ENCODE measurements at regions not wholly inside any gene's neighbourhood (a gene's known extent, or its start where the extent isn't known, plus 50 kb on each side); places are given as distances from the start of the nearest gene placed in this dataset.

- H3K79me2 ChIP-seq (ENCODE audit: control insufficient read depth, insufficient read depth, low read length) = no peaks in the 10 kb centered on the region
- CTCF ChIA-PET (ENCODE audit: low intra/inter-chr PET ratio) = no interaction called here
Measured at GRCh38 chr12:107864235-107864634, 89.7 kb downstream of the ASCL4 start.

More at GRCh38 chr12:107864235-107864634, 89.7 kb downstream of the ASCL4 start:
- in situ Hi-C loops (cut with MboI) = no loop called here
- Histone ChIP-seq H3K4me2 (ENCODE audit: insufficient read depth, low read length) (no peak overlapping the region), H2AFZ (ENCODE audit: low read depth, low read length) (no peak overlapping the region), H3K27ac (ENCODE audit: extremely low read depth, low read depth, low read length) (no peak overlapping the region), H3K9ac (ENCODE audit: insufficient read depth in 1 of 2, low read depth in 2 of 2, low read length in 2 of 2) (no peak overlapping the region), H4K20me1 (replicated peaks; ENCODE audit: control insufficient read depth, insufficient read depth, low read length) (no peaks in the 10 kb centered on the region), H3K27me3 (ENCODE audit: control insufficient read depth in 2 of 2, insufficient read depth in 2 of 2, low read length in 2 of 2) (peaks cover 6 to 10% of the 10 kb centered on the region in 2 experiments; a peak in 3 of 5 replicates), H3K9me1 (ENCODE audit: control insufficient read depth, insufficient read depth, low read length) (no peaks in the 10 kb centered on the region), H3K9me3 (replicated peaks; ENCODE audit: control insufficient read depth, insufficient read depth, low read depth, low read length) (no peaks in the 10 kb centered on the region), H3K4me3 (no peak overlapping the region), H3K36me3 (ENCODE audit: control insufficient read depth, insufficient read depth, low read length) (no peaks in the 10 kb centered on the region), H3K4me1 (replicated peaks in 1 of 2; ENCODE audit: control insufficient read depth in 2 of 2, insufficient read depth in 2 of 2, low read length in 2 of 2) (peaks cover 0 to 5% of the 10 kb centered on the region in 2 experiments; a peak in 2 of 5 replicates)
- ATAC-seq = peak; percentile 35; the same call in 1 of the 3 replicates
- FAIRE-seq = no peak
- POLR2A ChIA-PET = interaction anchor here (0.7 to 1.3 kb wide), 2 partner anchors 22 to 735 kb away, joined by 3 to 5 read pairs; no protein-coding TSS in a partner anchor
- 18% methylated on average over 32 of the region's 33 CpGs for WGBS (ENCODE audit: insufficient coverage, low coverage, missing lambda C conversion rate)
- TF ChIP-seq ERF (CRISPR knock-in tag; IDR thresholded peaks at IDR 0.05) = no peak
- no peak for TF ChIP-seq BDP1 (IDR thresholded peaks at IDR 0.05; ENCODE audit: insufficient read depth, insufficient read length)
- TF ChIP-seq NEUROD1 (IDR thresholded peaks at IDR 0.05; ENCODE audit: borderline replicate concordance, low read depth, low read length, partially characterized antibody) = no peak
- no peak for TF ChIP-seq ELK3 (CRISPR knock-in tag; IDR thresholded peaks at IDR 0.05)
- TF ChIP-seq CHCHD3 (CRISPR knock-in tag; IDR thresholded peaks at IDR 0.05) = no peak
- no peak for TF ChIP-seq RAD21 (CRISPR knock-in tag; conservative IDR thresholded peaks at IDR 0.05 in 1 of 2, IDR thresholded peaks at IDR 0.05 in 1 of 2)
- TF ChIP-seq SMAD2 (IDR thresholded peaks at IDR 0.05; ENCODE audit: low read depth, low read length) = no peak
- TF ChIP-seq ZNF282 (CRISPR knock-in tag; IDR thresholded peaks at IDR 0.05) = no peak
- TF ChIP-seq NR4A1 (CRISPR knock-in tag; IDR thresholded peaks at IDR 0.05) = no peak
- no peak for TF ChIP-seq NR4A1 (tag; IDR thresholded peaks at IDR 0.05)
- TF ChIP-seq SPI1 (IDR thresholded peaks at IDR 0.05; ENCODE audit: borderline replicate concordance, low read depth, low read length) = no peak
- TF ChIP-seq SMARCE1 (IDR thresholded peaks at IDR 0.05) = no peak
- TF ChIP-seq E2F6 (IDR thresholded peaks at IDR 0.05; ENCODE audit: borderline replicate concordance in 1 of 2, extremely low read depth in 1 of 2, insufficient read depth in 1 of 2, insufficient read length in 1 of 2, low read depth in 1 of 2, low read length in 1 of 2, poor library complexity in 1 of 2, severe bottlenecking in 1 of 2) = no peak
- TF ChIP-seq ZNF133 (CRISPR knock-in tag; IDR thresholded peaks at IDR 0.05) = no peak
- DNase-seq (ENCODE audit: extremely low read depth in 1 of 4, low spot score in 3 of 4) = no peak
- BruUV-seq (replicated peaks) = no TSS peak
- intact Hi-C loops (cut with micrococcal nuclease) = no loop called here

Data from K562 (cell line).